RWPE2 (cell line): ENCODE measurements at regions not wholly inside any gene's neighbourhood (a gene's known extent, or its start where the extent isn't known, plus 50 kb on each side); places are given as distances from the start of the nearest gene placed in this dataset.

ENCODE experiments used
- ATAC-seq: fragments of 200-7000 bp; cut with Tn5 transposase; 3 replicates; pipeline ENCODE4 v1.9.1; 2021; ENCODE audit warnings: low read depth
- DNase-seq: peaks from one replicate; pipeline ENCODE4 v3.0.0-alpha.2; 2020; ENCODE audit warnings: low spot score
- H3K27ac ChIP-seq: fragments of 450-650 bp; 2 replicates; pipeline ENCODE4 v1.5.1; 2017; ENCODE audit warnings: mild to moderate bottlenecking; ENCODE audit not compliant: poor library complexity, severe bottlenecking
- H3K27me3 ChIP-seq: fragments of 250-450 bp; sonication (Bioruptor Pico); 2 replicates; pipeline ENCODE4 v1.5.1; 2021; ENCODE audit warnings: mild to moderate bottlenecking, moderate library complexity; ENCODE audit not compliant: insufficient read depth, poor library complexity, severe bottlenecking
- H3K36me3 ChIP-seq: fragments of 250-450 bp; sonication (Bioruptor Pico); 2 replicates; pipeline ENCODE4 v1.5.1; 2020; ENCODE audit warnings: low read depth, mild to moderate bottlenecking, moderate library complexity
- H3K4me1 ChIP-seq: fragments of 250-450 bp; sonication (Bioruptor Pico); 2 replicates; pipeline ENCODE4 v1.5.1; 2021; ENCODE audit warnings: mild to moderate bottlenecking, moderate library complexity; ENCODE audit not compliant: insufficient read depth, poor library complexity, severe bottlenecking
- H3K4me3 ChIP-seq: fragments of 250-450 bp; sonication (Bioruptor Pico); 2 replicates; pipeline ENCODE4 v1.5.1; 2021; ENCODE audit warnings: mild to moderate bottlenecking, moderate library complexity; ENCODE audit not compliant: severe bottlenecking
- H3K9me3 ChIP-seq: fragments of 250-450 bp; sonication (Bioruptor Pico); 2 replicates; pipeline ENCODE4 v1.5.1; 2021; ENCODE audit warnings: mild to moderate bottlenecking, moderate library complexity; ENCODE audit not compliant: severe bottlenecking
- CTCF ChIP-seq: fragments of 450-650 bp; IDR thresholded peaks from one replicate; pipeline ENCODE4 v1.5.1; 2017; ENCODE audit warnings: mild to moderate bottlenecking, moderate library complexity; ENCODE audit not compliant: poor library complexity, severe bottlenecking

- Histone ChIP-seq H3K27ac (peak overlapping the region; percentile 31), H3K4me1 (peaks cover 10% of the 10 kb centered on the region), H3K27me3 (no peaks in the 10 kb centered on the region), H3K36me3 (no peaks in the 10 kb centered on the region), H3K9me3 (peaks cover 2% of the 10 kb centered on the region), H3K4me3 (no peak overlapping the region)
- no peak for DNase-seq
- TF ChIP-seq CTCF, result no peak
- ATAC-seq, result no peak; the same call in 2 of the 3 replicates
These were observed 326.6 kb downstream of the BTG1 start for GRCh38 chr12:91819132-91819447.

GRCh38 chr12:91818227-91819131 lies 327.2 kb downstream of the BTG1 start:
- Histone ChIP-seq H3K4me1 (peaks cover 10% of the 10 kb centered on the region), H3K9me3 (peaks cover 2% of the 10 kb centered on the region), H3K4me3 (no peak overlapping the region), H3K27ac (peak overlapping the region; percentile 31), H3K36me3 (no peaks in the 10 kb centered on the region), H3K27me3 (no peaks in the 10 kb centered on the region)
- no peak for TF ChIP-seq CTCF
- no peak for DNase-seq
- ATAC-seq, result peak; percentile 63; the same call in 2 of the 3 replicates

GRCh38 chr12:91817517-91817916 lies 328.1 kb downstream of the BTG1 start:
- H3K36me3 ChIP-seq, result no peaks in the 10 kb centered on the region
- no peak overlapping the region for H3K27ac ChIP-seq
- H3K9me3 ChIP-seq, result peaks cover 2% of the 10 kb centered on the region
- peaks cover 10% of the 10 kb centered on the region for H3K4me1 ChIP-seq
- DNase-seq, result no peak
- no peaks in the 10 kb centered on the region for H3K27me3 ChIP-seq
- no peak for ATAC-seq
- H3K4me3 ChIP-seq, result no peak overlapping the region
- TF ChIP-seq CTCF, result no peak

- no peaks in the 10 kb centered on the region for H3K36me3 ChIP-seq
- H3K27ac ChIP-seq, result no peak overlapping the region
- TF ChIP-seq CTCF, result no peak
- no peak overlapping the region for H3K4me3 ChIP-seq
- peaks cover 2% of the 10 kb centered on the region for H3K9me3 ChIP-seq
- H3K27me3 ChIP-seq, result no peaks in the 10 kb centered on the region
- DNase-seq (no peak), ATAC-seq (no peak)
- H3K4me1 ChIP-seq, result peaks cover 5% of the 10 kb centered on the region
These were observed 331.9 kb downstream of the BTG1 start for GRCh38 chr12:91813701-91814100.
